22Rv1 (cell line): ENCODE measurements at regions not wholly inside any gene's neighbourhood (a gene's known extent, or its start where the extent isn't known, plus 50 kb on each side); places are given as distances from the start of the nearest gene placed in this dataset.

ENCODE experiments used
- CTCF ChIP-seq: fragments of 450-650 bp; IDR thresholded peaks from 2 replicates; pipeline ENCODE4 v1.5.1; 2017; ENCODE audit warnings: mild to moderate bottlenecking
- ZFX ChIP-seq: fragments of 450-650 bp; IDR thresholded peaks from 2 replicates; pipeline ENCODE4 v1.6.1; 2017; ENCODE audit warnings: antibody characterized with exemption, borderline replicate concordance

GRCh38 chr9:87206064-87206661 lies 258.9 kb upstream of the GAS1 start:
- TF ChIP-seq CTCF (no peak), ZFX (no peak)
